Hepatic stellate cell (primary cell): ENCODE measurements at regions not wholly inside any gene's neighbourhood (a gene's known extent, or its start where the extent isn't known, plus 50 kb on each side); places are given as distances from the start of the nearest gene placed in this dataset.

Experiments
- DNase-seq: peaks from one replicate; pipeline ENCODE4 v3.0.0; 2011; ENCODE audit warnings: low spot score

GRCh38 chr2:221156062-221156734 lies 415.9 kb downstream of the EPHA4 start:
- DNase-seq: no peak

GRCh38 chr2:221161186-221161585 lies 410.9 kb downstream of the EPHA4 start:
- no peak for DNase-seq

DNA sequence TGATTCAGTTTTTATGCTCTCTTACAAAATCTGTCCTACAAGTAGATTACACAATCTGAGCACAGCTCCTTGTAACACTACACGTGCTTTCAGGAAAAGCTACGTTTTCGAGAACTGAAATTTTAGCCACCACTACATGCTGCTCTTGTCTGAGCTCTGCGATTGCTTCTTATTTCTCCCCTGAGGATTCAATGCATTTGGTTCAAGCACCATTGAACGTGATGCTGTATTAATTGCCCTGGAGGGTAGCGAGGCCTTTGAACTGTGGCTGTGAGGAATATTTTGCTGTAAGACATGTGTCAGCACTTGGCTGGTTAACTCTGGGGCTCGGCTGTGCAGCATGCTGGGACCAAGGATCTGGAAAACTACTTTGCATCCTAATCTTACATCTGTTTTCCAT lies 405.8 kb downstream of the EPHA4 start:
- no peak for DNase-seq

DNA sequence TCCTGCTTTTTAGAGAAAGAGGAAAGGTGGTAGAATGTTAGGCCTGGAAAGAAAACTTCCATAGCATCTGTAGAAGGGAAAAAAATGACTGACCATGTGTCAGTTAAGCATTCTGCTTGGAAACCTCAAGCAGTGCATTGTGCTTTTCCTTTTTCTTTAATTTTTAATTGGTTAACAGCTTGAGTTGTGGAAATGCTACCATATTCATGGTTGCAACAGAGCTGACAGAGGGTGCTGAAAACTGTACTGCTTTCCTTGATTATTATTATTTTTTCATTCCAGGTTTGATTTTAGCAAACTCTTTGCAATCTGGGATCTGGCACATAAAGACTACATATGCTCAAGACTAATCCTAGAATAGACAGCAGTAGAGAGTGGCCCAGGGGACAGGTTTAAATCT lies 404.5 kb downstream of the EPHA4 start:
- no peak for DNase-seq

- no peak for DNase-seq
These were observed 402.4 kb downstream of the EPHA4 start for GRCh38 chr2:221169724-221170123.

DNA sequence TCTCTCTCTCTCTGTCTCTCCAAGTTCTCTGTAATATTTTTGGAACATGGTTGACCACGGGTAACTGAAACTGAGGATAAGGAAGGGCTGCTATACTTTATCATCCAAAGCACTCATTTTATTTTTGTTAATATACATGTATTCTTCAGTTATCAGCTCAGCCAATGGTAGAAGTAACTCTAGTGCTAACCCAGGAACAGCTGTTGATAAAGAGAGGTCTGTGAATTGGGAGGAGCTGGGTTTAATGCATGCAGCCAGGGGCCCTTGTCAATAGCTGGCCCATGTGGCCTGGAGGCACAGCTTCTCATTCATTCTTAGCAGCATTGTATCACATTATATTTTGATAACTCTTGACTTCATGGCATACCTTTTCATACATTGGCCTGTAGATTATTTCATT lies 401.6 kb downstream of the EPHA4 start:
- DNase-seq: no peak

- no peak for DNase-seq
These were observed 395.4 kb downstream of the EPHA4 start for GRCh38 chr2:221176667-221177066.

DNA sequence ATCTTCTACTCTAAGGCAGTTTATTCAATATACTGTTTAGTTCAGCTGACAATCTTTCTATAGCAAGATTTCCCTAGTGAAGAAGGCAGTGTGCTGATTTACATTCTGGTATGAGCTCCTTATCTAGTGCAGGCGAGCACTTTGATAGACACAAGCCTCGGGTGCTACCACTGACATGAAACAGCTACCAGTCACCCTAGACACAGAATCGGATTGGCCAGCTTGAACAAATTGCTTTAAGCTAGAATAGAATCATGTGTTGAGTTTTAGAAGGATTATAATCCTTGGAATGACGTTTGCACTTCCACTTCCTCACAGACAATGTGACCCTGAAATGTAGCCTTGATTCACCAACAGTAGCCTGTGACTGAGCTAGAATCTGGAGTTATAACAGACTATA lies 394.0 kb downstream of the EPHA4 start:
- no peak for DNase-seq

- no peak for DNase-seq
These were observed 385.2 kb downstream of the EPHA4 start for GRCh38 chr2:221186873-221187272.

DNA sequence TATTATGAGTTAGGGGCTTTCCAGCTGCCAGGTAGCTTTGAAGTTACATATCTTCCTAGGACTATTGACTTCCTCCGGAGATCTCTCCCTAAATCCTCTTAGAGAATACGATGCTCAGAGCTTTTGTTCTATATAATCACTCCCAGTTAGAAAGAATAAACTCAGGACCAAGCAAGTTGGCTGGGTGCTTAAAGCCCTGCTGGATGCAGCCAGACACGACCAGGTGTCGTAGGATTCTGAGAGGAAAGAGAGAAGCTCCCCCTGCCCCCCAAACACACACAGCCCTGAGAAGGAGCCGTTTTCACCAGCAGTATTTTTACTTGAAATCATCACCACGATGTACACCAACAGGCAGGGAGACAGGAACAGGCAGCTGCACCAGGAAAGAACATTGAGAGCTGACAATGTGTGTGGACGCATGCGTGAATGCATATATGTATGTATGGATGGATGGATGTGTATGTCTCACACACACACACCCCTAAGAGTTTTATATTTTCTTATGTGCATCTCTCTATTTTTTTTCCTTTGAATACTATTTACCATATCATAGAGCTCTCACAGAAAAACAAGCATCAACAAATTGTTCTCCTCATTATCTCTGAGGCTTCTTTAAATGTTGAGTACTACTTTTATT lies 382.6 kb downstream of the EPHA4 start:
- no peak for DNase-seq

- no peak for DNase-seq
These were observed 376.3 kb downstream of the EPHA4 start for GRCh38 chr2:221195829-221196228.

GRCh38 chr2:221197225-221197856 lies 374.8 kb downstream of the EPHA4 start:
- no peak for DNase-seq

- DNase-seq: no peak
These were observed 373.8 kb downstream of the EPHA4 start for GRCh38 chr2:221198309-221198708.

- no peak for DNase-seq
These were observed 371.8 kb downstream of the EPHA4 start for GRCh38 chr2:221200184-221200839.

DNA sequence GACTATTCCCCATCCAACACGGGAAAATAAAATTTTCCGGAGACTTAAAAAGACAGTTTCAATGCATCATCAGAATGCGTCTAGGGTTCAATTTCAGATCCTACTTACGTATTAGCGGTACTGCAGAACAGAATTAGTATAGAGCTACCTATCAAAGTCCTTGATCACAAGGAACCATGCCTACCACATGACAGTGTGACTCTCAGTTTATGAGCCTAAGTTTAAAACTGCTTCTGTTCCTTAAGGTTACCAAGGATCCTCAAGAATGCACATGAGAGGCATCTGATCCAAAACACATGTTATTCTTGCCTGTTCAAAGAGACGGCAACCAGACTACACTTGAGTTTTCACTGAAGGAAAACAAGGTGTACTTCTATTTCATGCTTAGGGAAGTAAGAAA lies 369.7 kb downstream of the EPHA4 start:
- no peak for DNase-seq

GRCh38 chr2:221203125-221203524 lies 369.0 kb downstream of the EPHA4 start:
- DNase-seq: no peak

DNA sequence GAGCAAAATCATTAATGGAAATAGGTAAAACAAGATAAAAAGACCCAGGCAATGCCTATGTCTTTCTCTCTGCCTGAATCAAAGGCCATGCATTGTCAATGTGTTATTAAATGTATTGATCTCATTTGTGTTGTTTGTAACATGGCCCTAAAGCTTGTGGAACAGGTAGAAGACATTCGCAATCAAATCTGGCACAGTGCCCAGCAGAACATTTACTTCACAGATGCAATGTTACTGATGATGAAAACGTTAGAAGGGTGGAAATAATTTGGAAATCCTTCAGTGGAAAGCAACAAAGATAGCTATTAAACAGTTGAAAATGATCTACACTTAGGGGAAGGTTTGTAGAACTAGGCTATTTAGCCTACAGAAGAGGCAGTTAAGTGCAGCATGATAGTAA lies 368.2 kb downstream of the EPHA4 start:
- DNase-seq: no peak

DNA sequence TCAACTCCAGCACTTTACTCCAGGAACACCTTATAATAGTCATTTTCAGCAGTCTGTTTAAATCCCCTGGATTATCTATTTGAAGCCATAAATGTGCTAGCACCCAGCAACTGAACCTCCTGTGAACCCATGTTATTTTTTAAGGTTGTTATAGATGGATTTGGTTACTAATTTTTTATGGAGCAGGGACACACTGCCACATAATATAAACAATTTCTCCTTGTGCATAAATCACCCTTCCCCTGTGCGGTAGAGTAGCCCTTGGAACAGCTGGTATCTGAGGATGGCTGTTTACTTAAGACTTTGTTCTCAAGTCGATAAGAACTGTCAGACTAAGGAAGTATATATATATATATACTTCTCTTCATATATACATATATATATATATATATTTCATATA lies 367.4 kb downstream of the EPHA4 start:
- DNase-seq: no peak

DNA sequence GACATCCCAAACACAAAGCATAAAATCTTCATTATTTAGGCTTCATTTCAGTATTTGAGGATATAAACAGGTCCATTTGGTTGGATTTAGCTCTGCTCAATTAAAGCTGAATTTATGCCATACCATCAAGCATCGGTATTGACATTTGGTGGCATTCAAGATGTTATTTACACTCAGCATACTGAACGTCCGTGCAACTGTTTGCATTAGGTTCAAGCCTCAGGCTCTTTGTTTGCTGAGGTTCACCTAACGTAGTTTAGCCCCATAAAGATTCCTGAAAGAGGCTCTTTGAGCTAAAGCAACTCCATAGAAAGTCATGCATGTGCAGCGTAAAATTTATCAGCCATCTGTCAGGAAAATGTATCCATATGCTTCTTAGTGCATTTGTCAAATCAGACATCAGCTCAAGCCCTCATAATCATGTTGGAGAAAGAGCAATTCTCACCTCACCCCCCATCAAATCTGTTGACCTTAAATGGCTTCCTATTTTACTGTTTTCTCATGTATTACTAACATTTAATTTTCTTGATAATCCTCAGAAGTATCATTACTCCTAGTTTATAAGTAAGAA lies 366.9 kb downstream of the EPHA4 start:
- no peak for DNase-seq

DNA sequence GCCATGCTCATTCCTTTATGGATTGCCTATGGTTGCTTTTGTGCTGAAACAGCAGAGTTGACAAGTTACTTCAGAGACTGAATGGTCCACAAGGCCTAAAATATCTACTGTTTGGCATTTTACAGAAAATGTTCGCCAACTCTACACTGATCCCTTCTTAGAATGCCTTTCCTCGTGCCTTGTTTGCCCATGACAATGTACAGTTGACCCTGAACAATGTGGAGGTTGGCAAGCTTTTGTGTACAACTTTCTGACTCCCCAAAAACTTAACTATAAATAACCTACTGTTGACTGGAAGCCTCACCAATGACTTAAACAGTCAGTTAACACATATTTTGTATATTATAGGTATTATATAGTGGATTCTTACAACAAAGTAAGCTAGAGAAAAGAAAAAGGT lies 361.4 kb downstream of the EPHA4 start:
- no peak for DNase-seq

GRCh38 chr2:221211653-221212052 lies 360.5 kb downstream of the EPHA4 start:
- DNase-seq: no peak

GRCh38 chr2:221212105-221212504 lies 360.0 kb downstream of the EPHA4 start:
- DNase-seq: no peak

DNA sequence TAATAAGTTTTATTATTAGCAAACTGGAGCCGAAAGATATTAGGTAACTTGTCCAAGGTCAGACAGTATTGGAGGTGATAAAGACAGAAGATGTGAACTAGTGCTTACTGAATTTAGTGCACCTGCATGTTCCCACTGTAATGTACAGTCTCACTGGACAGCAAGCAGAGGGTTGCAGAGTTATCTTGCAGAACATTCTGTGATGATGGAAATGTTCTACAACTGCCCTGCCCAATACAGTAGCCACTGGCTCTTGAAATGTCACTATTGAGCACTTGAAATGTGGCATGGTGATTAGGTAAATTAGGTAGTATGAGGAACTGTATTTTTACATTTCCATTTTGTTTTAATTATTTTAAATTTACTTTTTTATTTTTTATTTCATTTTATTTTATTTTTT lies 356.6 kb downstream of the EPHA4 start:
- no peak for DNase-seq
